ENCODE measurements at regions not wholly inside any gene's neighbourhood (a gene's known extent, or its start where the extent isn't known, plus 50 kb on each side); places are given as distances from the start of the nearest gene placed in this dataset.

- Histone ChIP-seq H3K27ac (no peak overlapping the region), H3K36me3 (no peaks in the 10 kb centered on the region), H3K4me3 (no peak overlapping the region), H3K9me3 (no peaks in the 10 kb centered on the region), H3K4me1 (no peaks in the 10 kb centered on the region), H3K27me3 (no peaks in the 10 kb centered on the region)
- WGBS, 2 donors (ENCODE audit: low coverage in 1 of 2), result 84 to 86% methylated on average over 2 of the region's 2 CpGs
- TF ChIP-seq EP300 (IDR thresholded peaks at IDR 0.05) (no peak), POLR2A (IDR thresholded peaks at IDR 0.05) (no peak), POLR2AphosphoS5 (IDR thresholded peaks at IDR 0.05) (no peak)
- TF ChIP-seq, protein P1, sequence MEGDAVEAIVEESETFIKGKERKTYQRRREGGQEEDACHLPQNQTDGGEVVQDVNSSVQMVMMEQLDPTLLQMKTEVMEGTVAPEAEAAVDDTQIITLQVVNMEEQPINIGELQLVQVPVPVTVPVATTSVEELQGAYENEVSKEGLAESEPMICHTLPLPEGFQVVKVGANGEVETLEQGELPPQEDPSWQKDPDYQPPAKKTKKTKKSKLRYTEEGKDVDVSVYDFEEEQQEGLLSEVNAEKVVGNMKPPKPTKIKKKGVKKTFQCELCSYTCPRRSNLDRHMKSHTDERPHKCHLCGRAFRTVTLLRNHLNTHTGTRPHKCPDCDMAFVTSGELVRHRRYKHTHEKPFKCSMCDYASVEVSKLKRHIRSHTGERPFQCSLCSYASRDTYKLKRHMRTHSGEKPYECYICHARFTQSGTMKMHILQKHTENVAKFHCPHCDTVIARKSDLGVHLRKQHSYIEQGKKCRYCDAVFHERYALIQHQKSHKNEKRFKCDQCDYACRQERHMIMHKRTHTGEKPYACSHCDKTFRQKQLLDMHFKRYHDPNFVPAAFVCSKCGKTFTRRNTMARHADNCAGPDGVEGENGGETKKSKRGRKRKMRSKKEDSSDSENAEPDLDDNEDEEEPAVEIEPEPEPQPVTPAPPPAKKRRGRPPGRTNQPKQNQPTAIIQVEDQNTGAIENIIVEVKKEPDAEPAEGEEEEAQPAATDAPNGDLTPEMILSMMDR (IDR thresholded peaks at IDR 0.05), result no peak
- no peak for ATAC-seq
Observed at GRCh38 chr15:81968691-81969090, 77.1 kb downstream of the MEX3B start.

GRCh38 chr15:81966631-81967030, 79.2 kb downstream of the MEX3B start:
- Histone ChIP-seq H3K27ac (no peak overlapping the region), H3K27me3 (no peaks in the 10 kb centered on the region), H3K4me3 (no peak overlapping the region), H3K9me3 (no peaks in the 10 kb centered on the region), H3K4me1 (no peaks in the 10 kb centered on the region), H3K36me3 (no peaks in the 10 kb centered on the region)
- TF ChIP-seq POLR2A (IDR thresholded peaks at IDR 0.05) (no peak), EP300 (IDR thresholded peaks at IDR 0.05) (no peak), POLR2AphosphoS5 (IDR thresholded peaks at IDR 0.05) (no peak)
- TF ChIP-seq, protein P1 (IDR thresholded peaks at IDR 0.05), result no peak
- ATAC-seq, result no peak
- 17 to 31% methylated on average over 1 to 3 of the region's 3 CpGs for WGBS, 2 donors (ENCODE audit: low coverage in 1 of 2)

DNA sequence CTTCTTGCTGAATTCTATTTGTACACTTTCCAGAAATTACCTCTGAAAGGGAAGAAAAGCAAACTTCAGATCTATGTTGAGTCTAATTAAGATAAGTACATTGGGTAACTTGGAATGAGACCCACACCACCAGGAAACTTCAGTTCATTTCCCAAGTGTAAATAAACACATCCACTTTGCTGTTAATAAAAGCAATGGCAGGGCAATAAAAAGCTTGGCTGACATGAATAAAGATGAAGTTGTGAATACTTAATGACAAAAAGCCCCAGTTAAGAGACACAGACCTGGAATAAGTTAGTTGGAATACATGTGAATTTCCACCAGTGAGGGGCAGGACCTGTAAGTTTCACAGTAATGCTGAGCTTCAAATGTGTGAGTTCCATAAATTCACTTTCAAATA, 83.3 kb downstream of the MEX3B start:
- H3K9me3 ChIP-seq, result no peaks in the 10 kb centered on the region
- no peaks in the 10 kb centered on the region for H3K27me3 ChIP-seq
- no peaks in the 10 kb centered on the region for H3K4me1 ChIP-seq
- H3K27ac ChIP-seq, result no peak overlapping the region
- H3K4me3 ChIP-seq, result no peak overlapping the region
- TF ChIP-seq, protein P1 (IDR thresholded peaks at IDR 0.05), result no peak
- TF ChIP-seq EP300 (IDR thresholded peaks at IDR 0.05), result no peak
- no peak for ATAC-seq
- H3K36me3 ChIP-seq, result no peaks in the 10 kb centered on the region

GRCh38 chr15:81959196-81959595, 86.6 kb downstream of the MEX3B start:
- 78 to 83% methylated on average over 3 of the region's 3 CpGs for WGBS, 2 donors (ENCODE audit: low coverage in 1 of 2)
- Histone ChIP-seq H3K27me3 (no peaks in the 10 kb centered on the region), H3K4me3 (no peak overlapping the region), H3K27ac (no peak overlapping the region), H3K36me3 (no peaks in the 10 kb centered on the region), H3K9me3 (no peaks in the 10 kb centered on the region), H3K4me1 (no peaks in the 10 kb centered on the region)
- no peak for TF ChIP-seq POLR2AphosphoS5 (IDR thresholded peaks at IDR 0.05)
- no peak for TF ChIP-seq POLR2A (IDR thresholded peaks at IDR 0.05)
- TF ChIP-seq, protein P1 (IDR thresholded peaks at IDR 0.05), result no peak
- TF ChIP-seq EP300 (IDR thresholded peaks at IDR 0.05), result no peak
- ATAC-seq, result no peak

- Histone ChIP-seq H3K4me1 (no peaks in the 10 kb centered on the region), H3K27ac (no peak overlapping the region), H3K9me3 (no peaks in the 10 kb centered on the region), H3K27me3 (no peaks in the 10 kb centered on the region), H3K4me3 (no peak overlapping the region), H3K36me3 (no peaks in the 10 kb centered on the region)
- 84 to 93% methylated on average over 3 to 4 of the region's 4 CpGs for WGBS, 2 donors (ENCODE audit: low coverage in 1 of 2)
- ATAC-seq, result no peak
- TF ChIP-seq POLR2A (IDR thresholded peaks at IDR 0.05) (no peak), POLR2AphosphoS5 (IDR thresholded peaks at IDR 0.05) (no peak), EP300 (IDR thresholded peaks at IDR 0.05) (no peak)
- TF ChIP-seq, protein P1 (IDR thresholded peaks at IDR 0.05), result no peak
Observed at GRCh38 chr15:81957698-81958097, 88.1 kb downstream of the MEX3B start.

Data from gastroesophageal sphincter (tissue), 4 donors.